GM12878 (cell line): ENCODE measurements at regions not wholly inside any gene's neighbourhood (a gene's known extent, or its start where the extent isn't known, plus 50 kb on each side); places are given as distances from the start of the nearest gene placed in this dataset.
"Not testable (repeated sequence)": the region's sequence is repeated elsewhere in the genome, so short reads cannot be mapped to it uniquely, and the experiment has no call there.

ENCODE experiments used
- ATAC-seq: fragments of 200-7000 bp; cut with Tn5 transposase; 3 replicates; pipeline ENCODE4 v1.9.1; 2020; ENCODE audit warnings: mild to moderate bottlenecking, moderate library complexity
- BruUV-seq: library from RNA; stranded (reverse); fragments of 400-500 nt; replicated peaks from 2 replicates; lab custom pipeline; 2021; lab: Mats Ljungman, UMichigan
- CTCF ChIA-PET: fragments of 300-600 bp; sonication (Branson Sonifier 250); formaldehyde crosslinking; extraction: SDS; loops from one replicate; lab custom pipeline; 2021; ENCODE audit warnings: inconsistent platforms; lab: Yijun Ruan, JAX
- POLR2A ChIA-PET: fragments of 350-600 bp; formaldehyde crosslinking; extraction: SDS; loops from one replicate; lab custom pipeline; 2021; ENCODE audit warnings: inconsistent platforms; lab: Charles Lee
- RAD21 ChIA-PET: fragments of 300-600 bp; sonication (Branson Sonifier 250); formaldehyde crosslinking; loops from one replicate; lab custom pipeline; 2023; ENCODE audit warnings: antibody characterized with exemption; ENCODE audit not compliant: unreplicated experiment; lab: Charles Lee
- SMC1A ChIA-PET: fragments of 300-600 bp; sonication (Branson Sonifier 250); formaldehyde crosslinking; loops from one replicate; lab custom pipeline; 2023; ENCODE audit not compliant: unreplicated experiment, uncharacterized antibody; lab: Charles Lee
- DNase-seq: peaks from one replicate; pipeline ENCODE4 v3.0.0-alpha.2; 2011; ENCODE audit warnings: low read depth, low spot score
- FAIRE-seq: peaks from 3 replicates; lab custom pipeline; 2011; peaks lifted over from hg19 to GRCh38; lab: Jason Lieb, UNC
- H2AFZ ChIP-seq: 2 replicates; pipeline ENCODE4 v1.6.0; 2011; ENCODE audit warnings: low read depth, low read length, control low read depth; ENCODE audit not compliant: control insufficient read depth
- H3K27ac ChIP-seq: 2 replicates; pipeline ENCODE4 v1.5.1; 2011; ENCODE audit warnings: control low read depth; ENCODE audit not compliant: control insufficient read depth, insufficient read depth
- H3K27me3 ChIP-seq, 2 experiments: replicated peaks in 1 of 2; 2 replicates each; pipeline versions ENCODE4 v1.6.0 to v1.6.1; 2011; ENCODE audit warnings: low read length in 1 of 2; ENCODE audit not compliant: control insufficient read depth in 2 of 2, insufficient read depth in 2 of 2
- H3K36me3 ChIP-seq, 2 experiments: 2 replicates each; pipeline ENCODE4 v1.5.1; 2011; ENCODE audit warnings: low read length in 1 of 2; ENCODE audit not compliant: control insufficient read depth in 2 of 2, insufficient read depth in 2 of 2
- H3K4me1 ChIP-seq: 2 replicates; pipeline ENCODE4 v1.6.1; 2011; ENCODE audit warnings: mild to moderate bottlenecking, low read length, moderate library complexity, mixed read lengths; ENCODE audit not compliant: control insufficient read depth, insufficient read depth
- H3K4me2 ChIP-seq: 2 replicates; pipeline ENCODE4 v1.6.0; 2011; ENCODE audit warnings: control low read depth; ENCODE audit not compliant: control insufficient read depth, insufficient read depth
- H3K4me3 ChIP-seq: fragments of 200-600 bp; sonication (generic); 2 replicates; pipeline ENCODE4 v1.5.1; 2016
- H3K79me2 ChIP-seq: 2 replicates; pipeline ENCODE4 v1.6.0; 2011; ENCODE audit warnings: low read length; ENCODE audit not compliant: control insufficient read depth, insufficient read depth
- H3K9ac ChIP-seq: 2 replicates; pipeline ENCODE4 v1.8.0; 2011; ENCODE audit warnings: low read length, control low read depth, mixed read lengths; ENCODE audit not compliant: control insufficient read depth, insufficient read depth
- H3K9me3 ChIP-seq: replicated peaks from 3 replicates; pipeline ENCODE4 v1.5.1; 2011; ENCODE audit warnings: mild to moderate bottlenecking, low read length; ENCODE audit not compliant: control insufficient read depth, insufficient read depth
- H4K20me1 ChIP-seq: 2 replicates; pipeline ENCODE4 v1.6.0; 2011; ENCODE audit not compliant: control insufficient read depth, insufficient read depth
- HDAC6 ChIP-seq: fragments of 200-600 bp; sonication (generic); IDR thresholded peaks from one replicate; pipeline ENCODE4 v1.8.0; 2017; ENCODE audit warnings: antibody characterized with exemption; ENCODE audit not compliant: unreplicated experiment
- MYC ChIP-seq: IDR thresholded peaks from 2 replicates; pipeline ENCODE4 v1.6.1; 2011; ENCODE audit warnings: mild to moderate bottlenecking, low read length, moderate library complexity, inconsistent platforms; ENCODE audit not compliant: insufficient read depth, insufficient replicate concordance, insufficient read length, severe bottlenecking
- RAD21 ChIP-seq: IDR thresholded peaks from 2 replicates; pipeline ENCODE4 v1.6.1; 2011; ENCODE audit warnings: mild to moderate bottlenecking, low read depth, low read length, moderate library complexity; ENCODE audit not compliant: insufficient read depth
- TCF3 ChIP-seq: IDR thresholded peaks from 2 replicates; pipeline ENCODE4 v1.6.1; 2012; ENCODE audit warnings: low read depth, mild to moderate bottlenecking, low read length, borderline replicate concordance; ENCODE audit not compliant: insufficient read depth
- whole genome bisulfite sequencing: methylation state at CpG from one replicate; pipeline ENCODE4 v1.1.6; 2016; ENCODE audit warnings: low lambda C conversion rate; ENCODE audit not compliant: insufficient replicate concordance, insufficient coverage; ENCODE audit errors: missing lambda C conversion rate; 5-methylcytosine and 5-hydroxymethylcytosine counted together
- in situ Hi-C: fragments of 300-500 bp; cut with MboI; formaldehyde crosslinking; loops from 9 replicates; pipeline ENCODE4 v1.14.3; 2018; ENCODE audit warnings: mixed read lengths
- intact Hi-C: fragments of 100-400 bp; cut with micrococcal nuclease; formaldehyde crosslinking; loops from one replicate; pipeline ENCODE4 v1.14.2; 2022; ENCODE audit not compliant: unreplicated experiment
- TF ChIP-seq, protein P1 (sequence below): fragments of 450-650 bp; IDR thresholded peaks from 2 replicates; pipeline ENCODE4 v1.6.1; 2017; ENCODE audit warnings: mild to moderate bottlenecking, moderate library complexity
- TF ChIP-seq, protein P2 (sequence below): fragments of 450-650 bp; IDR thresholded peaks from 2 replicates; pipeline ENCODE4 v1.6.1; 2017; ENCODE audit warnings: antibody characterized with exemption, mild to moderate bottlenecking, moderate library complexity

DNA sequence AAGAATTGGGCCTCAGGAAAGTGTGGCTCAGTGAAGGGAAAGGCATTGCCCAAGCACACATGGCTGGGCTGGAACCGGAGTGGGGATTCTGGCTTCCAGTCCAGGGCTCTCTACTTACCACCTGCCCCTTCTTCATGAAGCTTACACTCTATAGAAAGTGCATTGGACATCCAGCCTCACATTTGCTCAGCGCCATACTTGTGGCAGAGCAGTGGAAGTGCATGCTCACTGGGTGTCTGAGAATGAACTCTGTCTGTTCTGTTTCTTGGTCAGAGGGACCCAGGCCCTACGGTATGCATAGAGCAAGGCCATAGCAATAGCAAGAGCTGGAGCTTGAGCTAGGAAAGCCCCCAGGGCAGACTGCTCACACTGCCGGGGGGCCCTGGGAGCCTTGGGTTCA, 1253.5 kb downstream of the TYW1 start (continued):
- TF ChIP-seq TCF3 (no peak), HDAC6 (no peak), MYC (no peak), RAD21 (no peak)
- TF ChIP-seq, protein P1, sequence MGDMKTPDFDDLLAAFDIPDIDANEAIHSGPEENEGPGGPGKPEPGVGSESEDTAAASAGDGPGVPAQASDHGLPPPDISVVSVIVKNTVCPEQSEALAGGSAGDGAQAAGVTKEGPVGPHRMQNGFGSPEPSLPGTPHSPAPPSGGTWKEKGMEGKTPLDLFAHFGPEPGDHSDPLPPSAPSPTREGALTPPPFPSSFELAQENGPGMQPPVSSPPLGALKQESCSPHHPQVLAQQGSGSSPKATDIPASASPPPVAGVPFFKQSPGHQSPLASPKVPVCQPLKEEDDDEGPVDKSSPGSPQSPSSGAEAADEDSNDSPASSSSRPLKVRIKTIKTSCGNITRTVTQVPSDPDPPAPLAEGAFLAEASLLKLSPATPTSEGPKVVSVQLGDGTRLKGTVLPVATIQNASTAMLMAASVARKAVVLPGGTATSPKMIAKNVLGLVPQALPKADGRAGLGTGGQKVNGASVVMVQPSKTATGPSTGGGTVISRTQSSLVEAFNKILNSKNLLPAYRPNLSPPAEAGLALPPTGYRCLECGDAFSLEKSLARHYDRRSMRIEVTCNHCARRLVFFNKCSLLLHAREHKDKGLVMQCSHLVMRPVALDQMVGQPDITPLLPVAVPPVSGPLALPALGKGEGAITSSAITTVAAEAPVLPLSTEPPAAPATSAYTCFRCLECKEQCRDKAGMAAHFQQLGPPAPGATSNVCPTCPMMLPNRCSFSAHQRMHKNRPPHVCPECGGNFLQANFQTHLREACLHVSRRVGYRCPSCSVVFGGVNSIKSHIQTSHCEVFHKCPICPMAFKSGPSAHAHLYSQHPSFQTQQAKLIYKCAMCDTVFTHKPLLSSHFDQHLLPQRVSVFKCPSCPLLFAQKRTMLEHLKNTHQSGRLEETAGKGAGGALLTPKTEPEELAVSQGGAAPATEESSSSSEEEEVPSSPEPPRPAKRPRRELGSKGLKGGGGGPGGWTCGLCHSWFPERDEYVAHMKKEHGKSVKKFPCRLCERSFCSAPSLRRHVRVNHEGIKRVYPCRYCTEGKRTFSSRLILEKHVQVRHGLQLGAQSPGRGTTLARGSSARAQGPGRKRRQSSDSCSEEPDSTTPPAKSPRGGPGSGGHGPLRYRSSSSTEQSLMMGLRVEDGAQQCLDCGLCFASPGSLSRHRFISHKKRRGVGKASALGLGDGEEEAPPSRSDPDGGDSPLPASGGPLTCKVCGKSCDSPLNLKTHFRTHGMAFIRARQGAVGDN, result no peak
- TF ChIP-seq, protein P2, sequence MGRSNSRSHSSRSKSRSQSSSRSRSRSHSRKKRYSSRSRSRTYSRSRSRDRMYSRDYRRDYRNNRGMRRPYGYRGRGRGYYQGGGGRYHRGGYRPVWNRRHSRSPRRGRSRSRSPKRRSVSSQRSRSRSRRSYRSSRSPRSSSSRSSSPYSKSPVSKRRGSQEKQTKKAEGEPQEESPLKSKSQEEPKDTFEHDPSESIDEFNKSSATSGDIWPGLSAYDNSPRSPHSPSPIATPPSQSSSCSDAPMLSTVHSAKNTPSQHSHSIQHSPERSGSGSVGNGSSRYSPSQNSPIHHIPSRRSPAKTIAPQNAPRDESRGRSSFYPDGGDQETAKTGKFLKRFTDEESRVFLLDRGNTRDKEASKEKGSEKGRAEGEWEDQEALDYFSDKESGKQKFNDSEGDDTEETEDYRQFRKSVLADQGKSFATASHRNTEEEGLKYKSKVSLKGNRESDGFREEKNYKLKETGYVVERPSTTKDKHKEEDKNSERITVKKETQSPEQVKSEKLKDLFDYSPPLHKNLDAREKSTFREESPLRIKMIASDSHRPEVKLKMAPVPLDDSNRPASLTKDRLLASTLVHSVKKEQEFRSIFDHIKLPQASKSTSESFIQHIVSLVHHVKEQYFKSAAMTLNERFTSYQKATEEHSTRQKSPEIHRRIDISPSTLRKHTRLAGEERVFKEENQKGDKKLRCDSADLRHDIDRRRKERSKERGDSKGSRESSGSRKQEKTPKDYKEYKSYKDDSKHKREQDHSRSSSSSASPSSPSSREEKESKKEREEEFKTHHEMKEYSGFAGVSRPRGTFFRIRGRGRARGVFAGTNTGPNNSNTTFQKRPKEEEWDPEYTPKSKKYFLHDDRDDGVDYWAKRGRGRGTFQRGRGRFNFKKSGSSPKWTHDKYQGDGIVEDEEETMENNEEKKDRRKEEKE, result no peak
- TF ChIP-seq, all 136 proteins: peak for 0

DNA sequence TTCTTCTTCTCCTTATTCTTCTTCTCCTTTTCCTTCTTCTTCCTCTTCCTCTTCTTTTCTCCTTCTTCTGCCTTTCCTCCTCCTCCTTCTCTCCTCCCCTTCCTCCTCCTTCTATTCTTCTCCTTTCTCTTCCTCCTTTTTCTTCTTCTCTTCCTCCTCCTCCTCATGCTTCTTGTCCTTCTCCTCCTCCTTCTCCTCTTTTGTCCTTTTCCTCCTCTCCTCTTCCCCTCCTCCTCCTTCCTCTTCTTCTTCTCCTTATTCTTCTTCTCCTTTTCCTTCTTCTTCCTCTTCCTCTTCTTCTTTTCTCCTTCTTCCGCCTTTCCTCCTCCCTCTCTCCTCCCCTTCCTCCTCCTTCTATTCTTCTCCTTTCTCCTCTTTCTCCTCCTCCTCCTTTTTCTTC, 1258.2 kb downstream of the TYW1 start:
- WGBS, result 8% methylated on average over 1 of the region's 1 CpG
- H3K79me2 ChIP-seq, H3K36me3 ChIP-seq, POLR2A ChIA-PET, H2AFZ ChIP-seq, H3K4me3 ChIP-seq, H3K9me3 ChIP-seq, FAIRE-seq, BruUV-seq, H3K27me3 ChIP-seq, ATAC-seq, H3K4me2 ChIP-seq, H4K20me1 ChIP-seq, H3K4me1 ChIP-seq, in situ Hi-C loops, SMC1A ChIA-PET, H3K27ac ChIP-seq, DNase-seq, RAD21 ChIA-PET, H3K9ac ChIP-seq, CTCF ChIA-PET, intact Hi-C loops: not testable (repeated sequence)
